HG03103 (cell line): ENCODE measurements at regions not wholly inside any gene's neighbourhood (a gene's known extent, or its start where the extent isn't known, plus 50 kb on each side); places are given as distances from the start of the nearest gene placed in this dataset.

Source experiments
- ATAC-seq: cut with Tn5 transposase; IDR thresholded peaks from one replicate; pipeline ENCODE4 v1.9.1; 2021; ENCODE audit warnings: low read depth; ENCODE audit not compliant: unreplicated experiment

DNA sequence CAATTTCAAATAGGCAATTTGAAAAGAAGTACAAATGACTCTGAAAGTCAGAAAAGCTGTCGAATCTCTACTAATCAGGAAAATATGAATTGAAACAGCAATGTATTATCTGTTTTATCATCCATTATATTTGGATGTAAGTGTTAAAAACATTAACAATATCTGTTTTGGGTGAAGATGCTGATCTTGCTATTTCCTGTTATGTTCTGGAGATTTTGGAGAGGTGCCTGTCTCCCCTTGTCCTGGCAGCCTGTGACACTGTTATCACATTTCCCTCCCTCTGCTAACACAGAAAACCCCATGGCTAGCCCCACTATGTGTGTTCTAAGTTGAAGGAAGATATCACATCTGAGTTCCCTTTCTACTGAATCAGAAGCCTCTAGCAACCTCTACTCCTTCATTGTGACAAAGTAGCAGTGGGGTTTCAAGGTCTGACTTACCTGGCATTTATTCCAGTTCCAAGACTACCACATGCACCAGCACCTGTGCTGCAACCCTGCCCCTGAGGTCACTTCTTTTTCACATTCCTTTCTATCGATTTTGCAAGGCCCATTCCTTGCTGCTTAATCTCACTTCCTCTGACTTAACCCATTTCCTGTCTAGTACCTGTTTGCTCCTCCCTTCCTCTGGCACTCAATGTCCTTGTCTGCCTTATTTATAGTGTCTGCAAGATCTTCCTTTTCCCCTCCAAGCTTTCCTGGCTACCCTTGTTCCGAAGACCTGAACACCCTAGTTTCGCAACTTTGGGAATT lies 95.5 kb upstream of the COL8A1 start:
- ATAC-seq: no peak

DNA sequence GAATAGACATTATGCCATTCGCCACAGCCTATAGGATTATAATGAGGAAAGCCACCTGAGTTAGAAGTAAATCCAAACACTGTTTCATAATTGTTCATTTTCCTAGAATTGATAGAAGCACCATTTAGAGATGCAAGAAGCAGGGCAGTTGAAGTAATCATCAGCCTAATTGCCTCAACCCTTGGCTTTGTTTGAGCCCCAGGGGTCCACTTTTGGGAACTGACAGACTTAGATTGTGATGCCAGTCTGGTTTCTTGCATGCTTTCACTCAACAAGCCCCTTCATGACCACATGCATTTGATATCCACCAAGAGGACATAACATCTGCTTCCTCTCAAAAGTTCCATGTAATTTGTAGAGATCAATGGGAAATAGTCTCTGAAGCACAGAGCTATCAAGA lies 97.2 kb upstream of the COL8A1 start:
- no peak for ATAC-seq

DNA sequence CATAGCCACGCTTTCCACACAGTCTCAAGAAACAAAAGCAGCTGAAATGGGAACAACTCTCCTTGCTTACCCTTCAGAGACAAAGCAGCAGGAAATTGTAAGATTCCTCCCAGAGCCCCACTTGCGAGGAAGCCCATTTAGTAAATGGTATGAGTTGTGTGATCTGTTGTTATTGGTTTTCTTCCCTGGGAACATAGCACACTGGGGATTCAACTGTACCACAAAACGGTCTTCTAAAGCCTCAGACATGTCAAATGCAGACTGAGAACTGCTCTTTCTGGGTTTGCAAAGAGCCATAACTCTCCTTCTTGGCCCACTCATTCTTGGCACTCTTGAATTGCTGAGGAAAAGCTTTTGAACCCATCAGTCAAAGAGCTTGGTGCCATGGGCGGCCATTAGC lies 101.0 kb upstream of the COL8A1 start:
- no peak for ATAC-seq

DNA sequence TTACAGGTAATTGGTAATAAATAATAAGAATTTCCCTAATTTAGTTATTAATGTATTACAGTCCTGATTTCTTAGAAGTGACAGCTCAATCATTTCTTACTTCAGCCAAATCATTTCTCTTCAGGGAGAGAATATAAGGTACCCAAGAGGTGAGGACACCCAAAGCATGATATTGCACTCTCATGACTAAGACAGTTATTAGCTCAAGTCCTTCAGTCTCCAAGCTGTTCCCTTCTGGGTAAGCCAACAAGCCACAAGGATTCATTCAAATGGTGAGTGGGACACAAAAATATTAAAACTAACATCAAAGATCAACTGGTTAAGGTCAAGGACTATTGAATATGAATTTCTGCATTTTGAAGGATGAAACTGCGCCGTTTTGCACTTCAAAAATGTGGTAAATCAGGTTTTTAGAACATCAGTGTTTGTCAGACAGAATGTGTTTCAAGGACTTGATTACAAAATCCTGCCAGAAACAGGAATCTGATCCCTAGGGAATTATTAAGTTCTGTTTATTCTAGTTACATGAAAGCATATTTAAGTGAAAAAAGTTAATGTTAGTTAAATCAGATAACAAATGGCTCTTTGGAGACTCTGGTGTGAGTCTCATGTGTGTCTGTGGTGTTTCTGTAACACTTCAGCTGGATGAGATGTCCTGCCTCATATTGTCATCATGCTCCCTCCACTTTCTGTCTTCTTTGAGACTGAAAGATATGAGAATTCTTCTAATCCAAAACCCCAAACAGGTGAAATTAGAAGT lies 101.7 kb upstream of the COL8A1 start:
- no peak for ATAC-seq

DNA sequence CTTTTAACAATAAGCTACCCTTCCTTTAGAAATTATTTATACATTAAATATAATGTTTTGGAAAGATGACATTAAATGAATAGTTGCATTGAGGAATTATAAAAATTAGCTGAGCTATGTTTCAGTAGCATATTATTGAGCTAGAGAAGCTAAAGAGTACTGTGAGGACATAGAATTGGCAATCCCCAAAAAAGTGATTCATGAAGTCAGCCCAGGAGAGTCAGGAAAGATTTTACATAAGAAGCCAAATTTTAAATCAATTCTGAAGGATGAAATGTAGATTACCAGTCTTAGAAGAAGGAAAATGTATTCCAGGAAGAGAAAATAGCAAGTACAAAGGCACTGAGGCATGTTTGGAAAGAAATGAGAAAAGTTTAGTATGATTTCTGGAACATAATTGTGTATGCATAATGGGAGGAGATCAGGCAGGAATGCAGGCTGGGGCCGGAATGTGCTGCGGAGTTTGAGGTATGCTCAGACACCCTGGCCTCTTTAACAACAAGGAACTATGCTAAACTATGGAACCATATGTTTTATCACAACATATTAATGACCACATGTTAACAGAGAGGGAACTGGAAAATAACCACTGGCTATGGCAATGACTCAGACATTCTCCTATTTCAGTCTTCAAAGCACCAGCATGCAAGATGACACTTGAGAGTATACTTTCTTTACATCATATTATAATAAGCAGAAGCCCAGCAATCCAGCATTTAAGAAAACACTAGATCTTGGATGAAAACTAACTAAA lies 103.3 kb upstream of the COL8A1 start:
- ATAC-seq: no peak

DNA sequence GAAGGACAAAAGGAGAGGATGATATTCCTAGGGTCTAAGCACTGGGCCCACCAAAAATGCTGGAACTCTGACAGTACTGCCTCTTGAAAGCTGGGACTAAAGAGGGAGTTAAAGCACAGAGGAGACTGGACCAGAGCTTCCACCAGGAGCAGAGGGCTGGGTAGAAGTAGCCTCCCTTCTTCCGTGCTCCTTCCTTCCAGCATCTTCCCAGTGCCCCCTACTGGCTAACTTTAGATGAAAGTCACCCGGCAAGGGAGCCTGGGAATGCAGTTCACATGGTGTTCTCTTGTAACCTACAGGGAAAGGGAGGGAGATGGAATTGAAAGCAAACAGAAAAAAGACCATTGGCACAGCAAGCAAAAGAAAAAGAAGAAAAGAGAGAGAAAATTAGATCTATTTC lies 106.1 kb upstream of the COL8A1 start:
- no peak for ATAC-seq

- no peak for ATAC-seq
Measured at GRCh38 chr3:99529265-99529664, 109.1 kb upstream of the COL8A1 start.

GRCh38 chr3:99526921-99527320 lies 111.5 kb upstream of the COL8A1 start:
- no peak for ATAC-seq

DNA sequence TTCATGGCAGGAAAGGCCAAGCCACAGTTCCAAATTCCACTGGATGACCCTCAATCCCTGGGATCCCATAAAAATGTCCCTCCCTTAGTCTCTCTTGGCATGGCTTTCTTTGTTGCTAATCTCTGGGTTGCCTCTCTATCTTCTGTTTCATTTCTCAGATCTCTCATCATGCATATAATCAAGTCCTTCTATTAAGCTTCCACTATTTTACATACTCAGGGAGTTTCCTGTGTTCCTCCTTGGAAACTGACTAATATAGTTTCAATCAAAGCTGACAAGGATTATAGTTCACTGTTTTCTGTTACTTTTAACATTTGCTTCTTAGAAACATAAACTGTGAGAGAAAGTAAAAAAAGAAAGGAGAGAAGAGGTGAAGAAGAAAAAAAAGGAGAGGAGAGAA lies 113.8 kb upstream of the COL8A1 start:
- no peak for ATAC-seq

GRCh38 chr3:99523431-99524127 lies 114.8 kb upstream of the COL8A1 start:
- no peak for ATAC-seq

DNA sequence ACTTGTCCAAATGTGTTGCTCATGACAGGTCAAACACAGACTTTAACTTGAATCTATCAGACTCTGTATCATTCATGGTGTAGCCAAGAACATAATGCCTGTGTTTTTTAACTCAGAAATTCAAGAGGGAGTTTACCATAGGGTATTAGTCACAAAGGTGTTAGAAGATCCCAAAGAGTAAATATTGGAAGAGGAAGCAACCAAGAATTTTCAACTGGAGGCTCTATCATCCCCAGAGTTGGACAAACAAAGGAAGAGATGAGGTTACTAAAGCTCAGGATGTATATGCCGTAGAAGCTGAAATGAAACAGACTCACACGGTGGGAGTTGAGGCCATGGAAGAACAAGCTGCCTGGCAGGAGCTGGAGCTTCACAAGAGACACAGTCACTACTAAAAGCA lies 116.2 kb upstream of the COL8A1 start:
- ATAC-seq: no peak

- ATAC-seq: no peak
Measured at GRCh38 chr3:99521551-99521950, 116.8 kb upstream of the COL8A1 start.

GRCh38 chr3:99520513-99520912 lies 117.9 kb upstream of the COL8A1 start:
- no peak for ATAC-seq

DNA sequence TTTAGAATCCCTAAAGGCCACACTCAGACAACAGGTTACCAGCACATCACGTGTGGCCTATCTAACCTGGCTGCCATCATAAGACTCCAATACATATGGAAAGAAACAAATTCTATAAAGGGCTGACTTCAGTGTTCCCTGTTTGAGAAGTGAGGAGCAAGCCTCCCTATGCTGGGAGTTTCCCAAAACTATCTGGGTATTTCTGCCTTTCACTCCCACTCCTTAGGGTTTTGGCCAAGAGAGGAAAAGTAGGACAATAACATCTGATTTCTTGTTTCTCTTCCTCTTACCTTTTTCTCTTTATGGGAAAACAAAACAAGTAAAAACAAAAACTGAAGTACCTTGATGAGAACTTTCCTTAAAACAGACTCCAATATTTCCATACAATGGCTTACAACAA lies 121.5 kb upstream of the COL8A1 start:
- no peak for ATAC-seq

- ATAC-seq: no peak
Measured at GRCh38 chr3:99515891-99516290, 122.5 kb upstream of the COL8A1 start.

GRCh38 chr3:99509224-99509623 lies 129.2 kb upstream of the COL8A1 start:
- no peak for ATAC-seq

DNA sequence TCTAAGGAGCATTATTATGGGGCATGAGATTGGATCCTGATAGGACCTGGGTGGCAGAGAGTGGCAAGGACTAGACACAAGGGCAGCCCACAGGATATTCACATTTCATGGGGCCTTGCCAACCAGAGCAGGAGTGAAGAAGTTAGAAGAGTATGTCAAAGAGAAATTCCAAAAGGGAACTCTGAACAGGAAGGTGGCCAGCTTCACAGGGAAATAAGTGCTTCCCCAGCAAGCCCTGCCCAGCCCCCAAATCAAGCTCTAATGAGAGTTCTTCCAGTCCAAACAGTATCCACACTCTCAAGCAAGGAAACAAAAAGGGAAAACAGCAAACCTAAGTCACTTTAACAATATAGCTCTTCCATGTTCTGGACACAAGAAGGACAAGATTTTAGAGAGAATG lies 130.2 kb upstream of the COL8A1 start:
- no peak for ATAC-seq

- peak; percentile 99 for ATAC-seq
Measured at GRCh38 chr3:99505646-99506269, 132.6 kb upstream of the COL8A1 start.

GRCh38 chr3:99505200-99505599 lies 133.2 kb upstream of the COL8A1 start:
- peak; percentile 33 for ATAC-seq

DNA sequence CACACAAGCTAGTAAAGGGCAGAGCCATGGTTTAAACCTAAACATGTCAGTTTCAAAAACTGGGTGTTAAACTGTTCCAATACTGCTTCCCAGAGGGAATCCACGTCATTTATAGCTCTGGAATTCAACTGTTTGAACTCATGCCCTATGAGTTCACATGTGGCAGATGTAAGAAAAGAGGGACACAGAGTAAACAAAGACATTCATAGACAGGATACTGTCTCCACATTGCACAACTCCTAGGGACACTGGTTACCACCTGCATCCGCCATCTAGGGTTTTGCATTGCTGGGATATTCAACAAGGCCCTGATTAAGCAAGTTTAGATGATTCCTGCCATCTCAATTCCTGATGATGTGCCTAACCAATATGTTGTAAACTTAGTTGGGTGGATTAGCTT lies 134.1 kb upstream of the COL8A1 start:
- ATAC-seq: no peak
